Endothelial cell (in vitro differentiated cells): ENCODE measurements at regions not wholly inside any gene's neighbourhood (a gene's known extent, or its start where the extent isn't known, plus 50 kb on each side); places are given as distances from the start of the nearest gene placed in this dataset.

ENCODE experiments used
- DNase-seq: peaks from one replicate; pipeline ENCODE4 v3.0.0; 2021; ENCODE audit warnings: low spot score
- H3K27ac Mint-ChIP-seq: one replicate; pipeline ENCODE4 v1.8.0; 2021; ENCODE audit warnings: mixed read lengths, inconsistent platforms; ENCODE audit not compliant: unreplicated experiment
- H3K27me3 Mint-ChIP-seq: one replicate; pipeline ENCODE4 v1.8.0; 2021; ENCODE audit warnings: mild to moderate bottlenecking, moderate library complexity, mixed read lengths, inconsistent platforms; ENCODE audit not compliant: unreplicated experiment
- H3K36me3 Mint-ChIP-seq: one replicate; pipeline ENCODE4 v1.8.0; 2021; ENCODE audit warnings: mild to moderate bottlenecking, low read depth, mixed read lengths, inconsistent platforms; ENCODE audit not compliant: unreplicated experiment
- H3K4me1 Mint-ChIP-seq: one replicate; pipeline ENCODE4 v1.8.0; 2021; ENCODE audit warnings: mild to moderate bottlenecking, mixed read lengths, inconsistent platforms; ENCODE audit not compliant: unreplicated experiment
- H3K4me3 Mint-ChIP-seq: one replicate; pipeline ENCODE4 v1.8.0; 2021; ENCODE audit warnings: mild to moderate bottlenecking, mixed read lengths, inconsistent platforms; ENCODE audit not compliant: unreplicated experiment
- H3K9me3 Mint-ChIP-seq: one replicate; pipeline ENCODE4 v1.8.0; 2021; ENCODE audit warnings: mixed read lengths, inconsistent platforms; ENCODE audit not compliant: unreplicated experiment
- CTCF ChIP-seq: fragments of 200-600 bp; sonication (generic); IDR thresholded peaks from one replicate; pipeline ENCODE4 v1.5.0; 2021; ENCODE audit warnings: antibody characterized with exemption; ENCODE audit not compliant: unreplicated experiment

GRCh38 chr20:11020712-11021111 lies 346.9 kb upstream of the JAG1 start:
- DNase-seq, result no peak
- no peak overlapping the region for H3K4me3 Mint-ChIP-seq
- TF ChIP-seq CTCF, result no peak
- no peak overlapping the region for H3K27ac Mint-ChIP-seq
- H3K4me1 Mint-ChIP-seq, result no peaks in the 10 kb centered on the region
- H3K27me3 Mint-ChIP-seq, result no peaks in the 10 kb centered on the region
- H3K36me3 Mint-ChIP-seq, result no peaks in the 10 kb centered on the region
- no peaks in the 10 kb centered on the region for H3K9me3 Mint-ChIP-seq

DNA sequence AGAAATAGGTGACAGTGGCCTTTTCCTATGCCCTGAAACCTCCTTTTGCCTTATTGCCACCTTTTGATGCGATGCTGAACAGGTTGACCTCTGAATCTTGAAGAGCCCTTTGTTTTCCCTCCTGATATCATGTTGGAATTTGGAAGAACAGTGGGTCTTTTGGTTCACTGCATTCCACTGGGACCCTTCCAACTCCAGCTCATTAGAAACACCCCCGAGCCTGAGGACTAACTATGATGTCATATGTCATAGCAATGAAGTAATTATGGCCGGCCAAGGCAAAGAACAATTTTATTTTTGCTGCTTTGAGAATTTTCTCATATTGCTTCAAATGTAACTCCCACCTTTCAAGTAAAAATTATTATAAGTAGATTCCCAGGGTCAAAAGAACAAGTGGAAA lies 353.4 kb upstream of the JAG1 start:
- Mint-ChIP-seq H3K27ac (no peak overlapping the region), H3K9me3 (no peaks in the 10 kb centered on the region), H3K36me3 (no peaks in the 10 kb centered on the region)

GRCh38 chr20:11030351-11030750 lies 356.6 kb upstream of the JAG1 start:
- Mint-ChIP-seq H3K27me3 (no peaks in the 10 kb centered on the region), H3K36me3 (no peaks in the 10 kb centered on the region), H3K9me3 (no peaks in the 10 kb centered on the region), H3K4me3 (no peak overlapping the region), H3K4me1 (no peaks in the 10 kb centered on the region), H3K27ac (no peak overlapping the region)
- TF ChIP-seq CTCF, result no peak
- DNase-seq, result no peak

More for the DNA sequence above, 353.4 kb upstream of the JAG1 start:
- no peak for TF ChIP-seq CTCF
- no peak for DNase-seq
- H3K27me3 Mint-ChIP-seq, result no peaks in the 10 kb centered on the region
- no peaks in the 10 kb centered on the region for H3K4me1 Mint-ChIP-seq
- H3K4me3 Mint-ChIP-seq, result no peak overlapping the region

GRCh38 chr20:11031300-11031699 lies 357.5 kb upstream of the JAG1 start:
- no peak overlapping the region for H3K27ac Mint-ChIP-seq
- H3K4me3 Mint-ChIP-seq, result no peak overlapping the region
- no peaks in the 10 kb centered on the region for H3K9me3 Mint-ChIP-seq
- no peak for DNase-seq
- no peak for TF ChIP-seq CTCF
- no peaks in the 10 kb centered on the region for H3K4me1 Mint-ChIP-seq
- no peaks in the 10 kb centered on the region for H3K27me3 Mint-ChIP-seq
- H3K36me3 Mint-ChIP-seq, result no peaks in the 10 kb centered on the region

GRCh38 chr20:11032611-11033010 lies 358.8 kb upstream of the JAG1 start:
- peaks cover 2% of the 10 kb centered on the region for H3K4me1 Mint-ChIP-seq
- DNase-seq, result no peak
- no peak overlapping the region for H3K4me3 Mint-ChIP-seq
- H3K36me3 Mint-ChIP-seq, result no peaks in the 10 kb centered on the region
- TF ChIP-seq CTCF, result no peak
- H3K27ac Mint-ChIP-seq, result no peak overlapping the region
- no peaks in the 10 kb centered on the region for H3K9me3 Mint-ChIP-seq
- H3K27me3 Mint-ChIP-seq, result no peaks in the 10 kb centered on the region
